Tibial nerve (tissue), 4 donors: ENCODE measurements at regions not wholly inside any gene's neighbourhood (a gene's known extent, or its start where the extent isn't known, plus 50 kb on each side); places are given as distances from the start of the nearest gene placed in this dataset.

Experiments
- EP300 ChIP-seq, 2 donors: sonication (generic); formaldehyde crosslinking; IDR thresholded peaks; one replicate each; pipeline ENCODE4 v1.6.1; 2017; ENCODE audit warnings: antibody characterized with exemption in 2 of 2, mild to moderate bottlenecking in 1 of 2
- POLR2A ChIP-seq, 2 donors: fragments of 450-650 bp; IDR thresholded peaks; one replicate each; pipeline ENCODE4 v1.6.1; 2017; ENCODE audit warnings: antibody characterized with exemption in 2 of 2, mild to moderate bottlenecking in 2 of 2, moderate library complexity in 2 of 2
- TF ChIP-seq, protein P1 (sequence below), 5 experiments: fragments of 200-600 bp in 3 of 5; fragments of 450-650 bp in 2 of 5; sonication (generic) in 3 of 5; IDR thresholded peaks; one replicate each; pipeline ENCODE4 v1.5.1; 2016 to 2019; ENCODE audit warnings: antibody characterized with exemption in 5 of 5, mild to moderate bottlenecking in 3 of 5, moderate library complexity in 2 of 5

GRCh38 chr4:128715616-128716015 lies 93.9 kb upstream of the JADE1 start:
- TF ChIP-seq, protein P1, sequence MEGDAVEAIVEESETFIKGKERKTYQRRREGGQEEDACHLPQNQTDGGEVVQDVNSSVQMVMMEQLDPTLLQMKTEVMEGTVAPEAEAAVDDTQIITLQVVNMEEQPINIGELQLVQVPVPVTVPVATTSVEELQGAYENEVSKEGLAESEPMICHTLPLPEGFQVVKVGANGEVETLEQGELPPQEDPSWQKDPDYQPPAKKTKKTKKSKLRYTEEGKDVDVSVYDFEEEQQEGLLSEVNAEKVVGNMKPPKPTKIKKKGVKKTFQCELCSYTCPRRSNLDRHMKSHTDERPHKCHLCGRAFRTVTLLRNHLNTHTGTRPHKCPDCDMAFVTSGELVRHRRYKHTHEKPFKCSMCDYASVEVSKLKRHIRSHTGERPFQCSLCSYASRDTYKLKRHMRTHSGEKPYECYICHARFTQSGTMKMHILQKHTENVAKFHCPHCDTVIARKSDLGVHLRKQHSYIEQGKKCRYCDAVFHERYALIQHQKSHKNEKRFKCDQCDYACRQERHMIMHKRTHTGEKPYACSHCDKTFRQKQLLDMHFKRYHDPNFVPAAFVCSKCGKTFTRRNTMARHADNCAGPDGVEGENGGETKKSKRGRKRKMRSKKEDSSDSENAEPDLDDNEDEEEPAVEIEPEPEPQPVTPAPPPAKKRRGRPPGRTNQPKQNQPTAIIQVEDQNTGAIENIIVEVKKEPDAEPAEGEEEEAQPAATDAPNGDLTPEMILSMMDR (IDR thresholded peaks at IDR 0.05) = no peak
- peak in 1 of 2 donors; percentile 5 for TF ChIP-seq EP300 (IDR thresholded peaks at IDR 0.05)
- no peak for TF ChIP-seq POLR2A (IDR thresholded peaks at IDR 0.05)
